WTC11 (cell line): ENCODE measurements at regions not wholly inside any gene's neighbourhood (a gene's known extent, or its start where the extent isn't known, plus 50 kb on each side); places are given as distances from the start of the nearest gene placed in this dataset.

Experiments used
- ATAC-seq: fragments of 200-7000 bp; cut with Tn5 transposase; 2 replicates; pipeline ENCODE4 v1.10.0; 2021; ENCODE audit warnings: mild to moderate bottlenecking, moderate library complexity
- CTCF ChIA-PET: fragments of 300-600 bp; sonication (Branson Sonifier 250); formaldehyde crosslinking; loops from one replicate; lab custom pipeline; 2021; ENCODE audit warnings: antibody characterized with exemption; lab: Charles Lee
- POLR2A ChIA-PET: fragments of 350-600 bp; sonication (Branson Sonifier 250); formaldehyde crosslinking; loops from one replicate; lab custom pipeline; 2021; ENCODE audit warnings: antibody characterized with exemption; lab: Charles Lee
- DNase-seq: peaks from one replicate; pipeline ENCODE4 v3.0.0; 2021; ENCODE audit warnings: low spot score
- H3K27ac Mint-ChIP-seq: 2 replicates; pipeline ENCODE4 v1.8.0; 2021; ENCODE audit warnings: mixed read lengths
- H3K27me3 Mint-ChIP-seq: 2 replicates; pipeline ENCODE4 v1.8.0; 2021; ENCODE audit warnings: low read depth, mild to moderate bottlenecking, moderate library complexity, mixed read lengths
- H3K36me3 Mint-ChIP-seq: 2 replicates; pipeline ENCODE4 v1.8.0; 2021; ENCODE audit warnings: mixed read lengths
- H3K4me1 Mint-ChIP-seq: 2 replicates; pipeline ENCODE4 v1.8.0; 2022; ENCODE audit warnings: mixed read lengths
- H3K4me3 Mint-ChIP-seq: 2 replicates; pipeline ENCODE4 v1.8.0; 2021; ENCODE audit warnings: mild to moderate bottlenecking, moderate library complexity, mixed read lengths
- H3K9me3 Mint-ChIP-seq: 2 replicates; pipeline ENCODE4 v1.8.0; 2021; ENCODE audit warnings: mixed read lengths
- EMX1 ChIP-seq: fragments of 250-450 bp; sonication (Bioruptor Pico); IDR thresholded peaks from 2 replicates; pipeline ENCODE4 v1.8.0; 2021; ENCODE audit warnings: mild to moderate bottlenecking
- GABPB1 ChIP-seq: sonication (generic); formaldehyde crosslinking; IDR thresholded peaks from 2 replicates; pipeline ENCODE4 v1.8.1; 2023; ENCODE audit warnings: mild to moderate bottlenecking, missing genetic modification reagents
- GTF2I ChIP-seq: fragments of 250-450 bp; sonication (Bioruptor Pico); conservative IDR thresholded peaks from 2 replicates; pipeline ENCODE4 v1.4.0; 2021; ENCODE audit warnings: mild to moderate bottlenecking
- HMGA2 ChIP-seq: fragments of 250-450 bp; sonication (Bioruptor Pico); IDR thresholded peaks from 2 replicates; pipeline ENCODE4 v1.4.0; 2021; ENCODE audit warnings: mild to moderate bottlenecking, moderate library complexity
- JUN ChIP-seq: sonication (generic); formaldehyde crosslinking; IDR thresholded peaks from 2 replicates; pipeline ENCODE4 v1.8.0; 2023; ENCODE audit warnings: mild to moderate bottlenecking, missing genetic modification reagents
- MXD4 ChIP-seq: fragments of 250-450 bp; sonication (Bioruptor Pico); IDR thresholded peaks from 2 replicates; pipeline ENCODE4 v1.8.0; 2021; ENCODE audit warnings: mild to moderate bottlenecking, moderate library complexity, borderline replicate concordance
- RELA ChIP-seq: sonication (generic); formaldehyde crosslinking; IDR thresholded peaks from 2 replicates; pipeline ENCODE4 v1.8.1; 2022; ENCODE audit warnings: missing genetic modification reagents, mild to moderate bottlenecking, borderline replicate concordance
- SMAD4 ChIP-seq: sonication (generic); formaldehyde crosslinking; IDR thresholded peaks from 2 replicates; pipeline ENCODE4 v1.8.0; 2022; ENCODE audit warnings: mild to moderate bottlenecking, missing genetic modification reagents
- SOX15 ChIP-seq: fragments of 250-450 bp; sonication (Bioruptor Pico); IDR thresholded peaks from 2 replicates; pipeline ENCODE4 v1.9.0; 2021; ENCODE audit warnings: mild to moderate bottlenecking
- ZNF121 ChIP-seq: sonication (generic); formaldehyde crosslinking; IDR thresholded peaks from 2 replicates; pipeline ENCODE4 v1.8.0; 2023; ENCODE audit warnings: missing genetic modification reagents
- TF ChIP-seq, protein P1 (sequence below): fragments of 200-600 bp; IDR thresholded peaks from 2 replicates; pipeline ENCODE4 v1.8.0; 2022; ENCODE audit warnings: antibody characterized with exemption
- TF ChIP-seq, protein P2 (sequence below): sonication (generic); formaldehyde crosslinking; IDR thresholded peaks from 2 replicates; pipeline ENCODE4 v1.8.0; 2022; ENCODE audit warnings: mild to moderate bottlenecking, missing genetic modification reagents
- TF ChIP-seq, protein P3 (sequence below): sonication (generic); formaldehyde crosslinking; IDR thresholded peaks from 2 replicates; pipeline ENCODE4 v1.8.1; 2023; ENCODE audit warnings: mild to moderate bottlenecking, missing genetic modification reagents, moderate library complexity
- TF ChIP-seq, protein P4 (sequence below): sonication (generic); formaldehyde crosslinking; IDR thresholded peaks from 2 replicates; pipeline ENCODE4 v1.8.0; 2022; ENCODE audit warnings: mild to moderate bottlenecking, missing genetic modification reagents
- TF ChIP-seq, protein P5 (sequence below): sonication (generic); formaldehyde crosslinking; IDR thresholded peaks from 2 replicates; pipeline ENCODE4 v1.8.1; 2022; ENCODE audit warnings: missing genetic modification reagents, borderline replicate concordance
- TF ChIP-seq, protein P6 (sequence below): fragments of 250-450 bp; sonication (Bioruptor Pico); IDR thresholded peaks from 2 replicates; pipeline ENCODE4 v1.9.0; 2021; ENCODE audit warnings: mild to moderate bottlenecking, borderline replicate concordance
- TF ChIP-seq, protein P7 (sequence below): fragments of 250-450 bp; sonication (Bioruptor Pico); IDR thresholded peaks from 2 replicates; pipeline ENCODE4 v1.8.0; 2021; ENCODE audit warnings: mild to moderate bottlenecking

DNA sequence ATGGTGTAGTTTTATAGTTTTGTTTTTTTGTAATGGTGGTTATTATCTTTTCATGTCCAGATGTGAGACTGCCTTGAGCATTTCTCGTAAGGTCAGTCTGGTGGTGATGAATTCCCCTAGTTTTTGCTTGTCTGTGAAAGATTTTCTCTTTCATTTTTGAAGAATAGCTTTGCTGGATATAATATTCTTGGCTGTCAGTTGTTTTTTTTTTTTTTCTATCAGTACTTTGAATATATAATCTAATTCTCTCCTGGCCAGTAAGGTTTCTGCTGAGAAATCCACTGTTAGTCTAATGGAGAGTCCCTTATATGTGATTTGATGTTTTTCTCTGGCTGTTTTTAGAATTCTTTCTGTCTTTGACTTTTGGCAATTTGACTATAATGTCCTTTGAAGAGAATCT, 106.9 kb downstream of the CARTPT start:
- CTCF ChIA-PET = no interaction called here
- Mint-ChIP-seq H3K27ac (no peak overlapping the region), H3K27me3 (peaks cover 12% of the 10 kb centered on the region), H3K4me1 (peaks cover 18% of the 10 kb centered on the region), H3K4me3 (no peak overlapping the region), H3K9me3 (peaks cover 62% of the 10 kb centered on the region), H3K36me3 (peaks cover 22% of the 10 kb centered on the region)
- POLR2A ChIA-PET = no interaction called here
- ATAC-seq = no peak
- DNase-seq = no peak
- TF ChIP-seq SOX15 (CRISPR knock-in tag) (no peak), GABPB1 (no peak), EMX1 (CRISPR knock-in tag) (no peak), SMAD4 (no peak), GTF2I (CRISPR knock-in tag) (no peak), MXD4 (CRISPR knock-in tag) (no peak), HMGA2 (CRISPR knock-in tag) (no peak), JUN (CRISPR knock-in tag) (no peak), RELA (no peak), ZNF121 (CRISPR knock-in tag) (no peak)
- TF ChIP-seq, protein P1, sequence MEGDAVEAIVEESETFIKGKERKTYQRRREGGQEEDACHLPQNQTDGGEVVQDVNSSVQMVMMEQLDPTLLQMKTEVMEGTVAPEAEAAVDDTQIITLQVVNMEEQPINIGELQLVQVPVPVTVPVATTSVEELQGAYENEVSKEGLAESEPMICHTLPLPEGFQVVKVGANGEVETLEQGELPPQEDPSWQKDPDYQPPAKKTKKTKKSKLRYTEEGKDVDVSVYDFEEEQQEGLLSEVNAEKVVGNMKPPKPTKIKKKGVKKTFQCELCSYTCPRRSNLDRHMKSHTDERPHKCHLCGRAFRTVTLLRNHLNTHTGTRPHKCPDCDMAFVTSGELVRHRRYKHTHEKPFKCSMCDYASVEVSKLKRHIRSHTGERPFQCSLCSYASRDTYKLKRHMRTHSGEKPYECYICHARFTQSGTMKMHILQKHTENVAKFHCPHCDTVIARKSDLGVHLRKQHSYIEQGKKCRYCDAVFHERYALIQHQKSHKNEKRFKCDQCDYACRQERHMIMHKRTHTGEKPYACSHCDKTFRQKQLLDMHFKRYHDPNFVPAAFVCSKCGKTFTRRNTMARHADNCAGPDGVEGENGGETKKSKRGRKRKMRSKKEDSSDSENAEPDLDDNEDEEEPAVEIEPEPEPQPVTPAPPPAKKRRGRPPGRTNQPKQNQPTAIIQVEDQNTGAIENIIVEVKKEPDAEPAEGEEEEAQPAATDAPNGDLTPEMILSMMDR = no peak
- TF ChIP-seq, protein P2, sequence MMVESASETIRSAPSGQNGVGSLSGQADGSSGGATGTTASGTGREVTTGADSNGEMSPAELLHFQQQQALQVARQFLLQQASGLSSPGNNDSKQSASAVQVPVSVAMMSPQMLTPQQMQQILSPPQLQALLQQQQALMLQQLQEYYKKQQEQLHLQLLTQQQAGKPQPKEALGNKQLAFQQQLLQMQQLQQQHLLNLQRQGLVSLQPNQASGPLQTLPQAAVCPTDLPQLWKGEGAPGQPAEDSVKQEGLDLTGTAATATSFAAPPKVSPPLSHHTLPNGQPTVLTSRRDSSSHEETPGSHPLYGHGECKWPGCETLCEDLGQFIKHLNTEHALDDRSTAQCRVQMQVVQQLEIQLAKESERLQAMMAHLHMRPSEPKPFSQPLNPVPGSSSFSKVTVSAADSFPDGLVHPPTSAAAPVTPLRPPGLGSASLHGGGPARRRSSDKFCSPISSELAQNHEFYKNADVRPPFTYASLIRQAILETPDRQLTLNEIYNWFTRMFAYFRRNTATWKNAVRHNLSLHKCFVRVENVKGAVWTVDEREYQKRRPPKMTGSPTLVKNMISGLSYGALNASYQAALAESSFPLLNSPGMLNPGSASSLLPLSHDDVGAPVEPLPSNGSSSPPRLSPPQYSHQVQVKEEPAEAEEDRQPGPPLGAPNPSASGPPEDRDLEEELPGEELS (CRISPR knock-in tag) = no peak
- TF ChIP-seq, protein P3, sequence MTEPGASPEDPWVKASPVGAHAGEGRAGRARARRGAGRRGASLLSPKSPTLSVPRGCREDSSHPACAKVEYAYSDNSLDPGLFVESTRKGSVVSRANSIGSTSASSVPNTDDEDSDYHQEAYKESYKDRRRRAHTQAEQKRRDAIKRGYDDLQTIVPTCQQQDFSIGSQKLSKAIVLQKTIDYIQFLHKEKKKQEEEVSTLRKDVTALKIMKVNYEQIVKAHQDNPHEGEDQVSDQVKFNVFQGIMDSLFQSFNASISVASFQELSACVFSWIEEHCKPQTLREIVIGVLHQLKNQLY = no peak
- TF ChIP-seq, protein P4, sequence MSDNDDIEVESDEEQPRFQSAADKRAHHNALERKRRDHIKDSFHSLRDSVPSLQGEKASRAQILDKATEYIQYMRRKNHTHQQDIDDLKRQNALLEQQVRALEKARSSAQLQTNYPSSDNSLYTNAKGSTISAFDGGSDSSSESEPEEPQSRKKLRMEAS (CRISPR knock-in tag) = no peak
- TF ChIP-seq, protein P5, sequence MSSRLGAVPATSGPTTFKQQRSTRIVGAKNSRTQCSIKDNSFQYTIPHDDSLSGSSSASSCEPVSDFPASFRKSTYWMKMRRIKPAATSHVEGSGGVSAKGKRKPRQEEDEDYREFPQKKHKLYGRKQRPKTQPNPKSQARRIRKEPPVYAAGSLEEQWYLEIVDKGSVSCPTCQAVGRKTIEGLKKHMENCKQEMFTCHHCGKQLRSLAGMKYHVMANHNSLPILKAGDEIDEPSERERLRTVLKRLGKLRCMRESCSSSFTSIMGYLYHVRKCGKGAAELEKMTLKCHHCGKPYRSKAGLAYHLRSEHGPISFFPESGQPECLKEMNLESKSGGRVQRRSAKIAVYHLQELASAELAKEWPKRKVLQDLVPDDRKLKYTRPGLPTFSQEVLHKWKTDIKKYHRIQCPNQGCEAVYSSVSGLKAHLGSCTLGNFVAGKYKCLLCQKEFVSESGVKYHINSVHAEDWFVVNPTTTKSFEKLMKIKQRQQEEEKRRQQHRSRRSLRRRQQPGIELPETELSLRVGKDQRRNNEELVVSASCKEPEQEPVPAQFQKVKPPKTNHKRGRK = no peak
- TF ChIP-seq, protein P6, sequence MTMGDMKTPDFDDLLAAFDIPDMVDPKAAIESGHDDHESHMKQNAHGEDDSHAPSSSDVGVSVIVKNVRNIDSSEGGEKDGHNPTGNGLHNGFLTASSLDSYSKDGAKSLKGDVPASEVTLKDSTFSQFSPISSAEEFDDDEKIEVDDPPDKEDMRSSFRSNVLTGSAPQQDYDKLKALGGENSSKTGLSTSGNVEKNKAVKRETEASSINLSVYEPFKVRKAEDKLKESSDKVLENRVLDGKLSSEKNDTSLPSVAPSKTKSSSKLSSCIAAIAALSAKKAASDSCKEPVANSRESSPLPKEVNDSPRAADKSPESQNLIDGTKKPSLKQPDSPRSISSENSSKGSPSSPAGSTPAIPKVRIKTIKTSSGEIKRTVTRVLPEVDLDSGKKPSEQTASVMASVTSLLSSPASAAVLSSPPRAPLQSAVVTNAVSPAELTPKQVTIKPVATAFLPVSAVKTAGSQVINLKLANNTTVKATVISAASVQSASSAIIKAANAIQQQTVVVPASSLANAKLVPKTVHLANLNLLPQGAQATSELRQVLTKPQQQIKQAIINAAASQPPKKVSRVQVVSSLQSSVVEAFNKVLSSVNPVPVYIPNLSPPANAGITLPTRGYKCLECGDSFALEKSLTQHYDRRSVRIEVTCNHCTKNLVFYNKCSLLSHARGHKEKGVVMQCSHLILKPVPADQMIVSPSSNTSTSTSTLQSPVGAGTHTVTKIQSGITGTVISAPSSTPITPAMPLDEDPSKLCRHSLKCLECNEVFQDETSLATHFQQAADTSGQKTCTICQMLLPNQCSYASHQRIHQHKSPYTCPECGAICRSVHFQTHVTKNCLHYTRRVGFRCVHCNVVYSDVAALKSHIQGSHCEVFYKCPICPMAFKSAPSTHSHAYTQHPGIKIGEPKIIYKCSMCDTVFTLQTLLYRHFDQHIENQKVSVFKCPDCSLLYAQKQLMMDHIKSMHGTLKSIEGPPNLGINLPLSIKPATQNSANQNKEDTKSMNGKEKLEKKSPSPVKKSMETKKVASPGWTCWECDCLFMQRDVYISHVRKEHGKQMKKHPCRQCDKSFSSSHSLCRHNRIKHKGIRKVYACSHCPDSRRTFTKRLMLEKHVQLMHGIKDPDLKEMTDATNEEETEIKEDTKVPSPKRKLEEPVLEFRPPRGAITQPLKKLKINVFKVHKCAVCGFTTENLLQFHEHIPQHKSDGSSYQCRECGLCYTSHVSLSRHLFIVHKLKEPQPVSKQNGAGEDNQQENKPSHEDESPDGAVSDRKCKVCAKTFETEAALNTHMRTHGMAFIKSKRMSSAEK (CRISPR knock-in tag) = no peak
- TF ChIP-seq, protein P7, sequence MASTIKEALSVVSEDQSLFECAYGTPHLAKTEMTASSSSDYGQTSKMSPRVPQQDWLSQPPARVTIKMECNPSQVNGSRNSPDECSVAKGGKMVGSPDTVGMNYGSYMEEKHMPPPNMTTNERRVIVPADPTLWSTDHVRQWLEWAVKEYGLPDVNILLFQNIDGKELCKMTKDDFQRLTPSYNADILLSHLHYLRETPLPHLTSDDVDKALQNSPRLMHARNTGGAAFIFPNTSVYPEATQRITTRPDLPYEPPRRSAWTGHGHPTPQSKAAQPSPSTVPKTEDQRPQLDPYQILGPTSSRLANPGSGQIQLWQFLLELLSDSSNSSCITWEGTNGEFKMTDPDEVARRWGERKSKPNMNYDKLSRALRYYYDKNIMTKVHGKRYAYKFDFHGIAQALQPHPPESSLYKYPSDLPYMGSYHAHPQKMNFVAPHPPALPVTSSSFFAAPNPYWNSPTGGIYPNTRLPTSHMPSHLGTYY (CRISPR knock-in tag) = no peak
